ENCODE measurements at regions not wholly inside any gene's neighbourhood (a gene's known extent, or its start where the extent isn't known, plus 50 kb on each side); places are given as distances from the start of the nearest gene placed in this dataset.

GRCh38 chr4:64846417-64846816, 437.2 kb upstream of the TECRL start:
- H3K27me3 ChIP-seq = no peaks in the 10 kb centered on the region

DNA sequence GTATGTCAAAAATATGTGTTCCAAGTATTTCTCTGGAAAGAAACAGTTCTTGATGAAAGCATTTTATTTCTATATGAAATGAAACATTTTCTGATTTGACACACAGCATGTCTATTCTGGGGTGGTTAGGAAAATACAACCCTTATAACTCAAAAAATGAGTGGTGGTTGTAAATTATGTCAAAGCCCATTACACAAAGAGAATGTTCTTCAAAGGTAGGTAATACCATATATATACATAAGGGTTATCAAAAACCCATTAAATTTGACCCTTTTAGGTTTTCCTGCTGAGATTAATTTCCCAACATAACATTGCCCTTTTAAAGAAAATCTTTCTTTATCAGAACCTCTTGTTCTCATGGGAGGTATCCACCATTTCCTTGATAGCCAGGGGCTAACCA, 420.5 kb upstream of the TECRL start:
- Histone ChIP-seq H3K4me1 (no peaks in the 10 kb centered on the region), H3K27ac (no peak overlapping the region), H3K36me3 (no peaks in the 10 kb centered on the region), H3K9me3 (no peaks in the 10 kb centered on the region), H3K4me3 (no peak overlapping the region), H3K27me3 (no peaks in the 10 kb centered on the region)
- no peak for DNase-seq (ENCODE audit: low spot score in 2 of 2)
- TF ChIP-seq POLR2A (IDR thresholded peaks at IDR 0.05) = no peak
- TF ChIP-seq POLR2AphosphoS5 (IDR thresholded peaks at IDR 0.05) = no peak
- TF ChIP-seq EP300 (IDR thresholded peaks at IDR 0.05) = no peak
- TF ChIP-seq, protein P1, sequence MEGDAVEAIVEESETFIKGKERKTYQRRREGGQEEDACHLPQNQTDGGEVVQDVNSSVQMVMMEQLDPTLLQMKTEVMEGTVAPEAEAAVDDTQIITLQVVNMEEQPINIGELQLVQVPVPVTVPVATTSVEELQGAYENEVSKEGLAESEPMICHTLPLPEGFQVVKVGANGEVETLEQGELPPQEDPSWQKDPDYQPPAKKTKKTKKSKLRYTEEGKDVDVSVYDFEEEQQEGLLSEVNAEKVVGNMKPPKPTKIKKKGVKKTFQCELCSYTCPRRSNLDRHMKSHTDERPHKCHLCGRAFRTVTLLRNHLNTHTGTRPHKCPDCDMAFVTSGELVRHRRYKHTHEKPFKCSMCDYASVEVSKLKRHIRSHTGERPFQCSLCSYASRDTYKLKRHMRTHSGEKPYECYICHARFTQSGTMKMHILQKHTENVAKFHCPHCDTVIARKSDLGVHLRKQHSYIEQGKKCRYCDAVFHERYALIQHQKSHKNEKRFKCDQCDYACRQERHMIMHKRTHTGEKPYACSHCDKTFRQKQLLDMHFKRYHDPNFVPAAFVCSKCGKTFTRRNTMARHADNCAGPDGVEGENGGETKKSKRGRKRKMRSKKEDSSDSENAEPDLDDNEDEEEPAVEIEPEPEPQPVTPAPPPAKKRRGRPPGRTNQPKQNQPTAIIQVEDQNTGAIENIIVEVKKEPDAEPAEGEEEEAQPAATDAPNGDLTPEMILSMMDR (IDR thresholded peaks at IDR 0.05) = no peak

More at GRCh38 chr4:64846417-64846816, 437.2 kb upstream of the TECRL start:
- Histone ChIP-seq H3K4me3 (no peak overlapping the region), H3K36me3 (no peaks in the 10 kb centered on the region), H3K9me3 (no peaks in the 10 kb centered on the region), H3K4me1 (no peaks in the 10 kb centered on the region), H3K27ac (no peak overlapping the region)
- DNase-seq (ENCODE audit: low spot score in 2 of 2) = no peak
- TF ChIP-seq POLR2AphosphoS5 (IDR thresholded peaks at IDR 0.05) (no peak), EP300 (IDR thresholded peaks at IDR 0.05) (no peak), POLR2A (IDR thresholded peaks at IDR 0.05) (no peak)
- TF ChIP-seq, protein P1 (IDR thresholded peaks at IDR 0.05) = no peak

DNA sequence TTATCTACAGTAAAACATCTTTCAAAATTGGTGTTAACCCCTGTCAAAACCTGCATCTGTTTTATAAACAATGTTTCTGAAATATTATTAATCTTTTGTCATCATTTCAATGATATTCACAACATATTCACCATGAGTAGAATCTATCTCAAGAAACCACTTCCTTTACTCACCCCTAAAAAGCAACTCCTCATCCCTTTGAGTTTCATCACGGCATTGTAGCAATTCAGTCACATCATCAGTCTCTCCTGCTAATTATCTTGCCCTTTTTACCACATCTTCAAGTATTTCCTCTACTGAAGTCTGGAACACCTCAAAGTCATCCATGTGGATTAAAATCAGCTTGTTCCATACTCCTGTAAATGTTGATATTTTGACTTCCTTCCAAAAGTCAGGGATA, 415.3 kb upstream of the TECRL start:
- 55% methylated on average over 1 of the region's 1 CpG for WGBS
- no peak overlapping the region for H3K4me3 ChIP-seq
- H3K9me3 ChIP-seq = no peaks in the 10 kb centered on the region
- H3K4me1 ChIP-seq = no peaks in the 10 kb centered on the region
- no peaks in the 10 kb centered on the region for H3K36me3 ChIP-seq
- H3K27me3 ChIP-seq = no peaks in the 10 kb centered on the region
- TF ChIP-seq EP300 (IDR thresholded peaks at IDR 0.05) = no peak
- H3K27ac ChIP-seq = no peak overlapping the region
- DNase-seq (ENCODE audit: low spot score in 2 of 2) = no peak

DNA sequence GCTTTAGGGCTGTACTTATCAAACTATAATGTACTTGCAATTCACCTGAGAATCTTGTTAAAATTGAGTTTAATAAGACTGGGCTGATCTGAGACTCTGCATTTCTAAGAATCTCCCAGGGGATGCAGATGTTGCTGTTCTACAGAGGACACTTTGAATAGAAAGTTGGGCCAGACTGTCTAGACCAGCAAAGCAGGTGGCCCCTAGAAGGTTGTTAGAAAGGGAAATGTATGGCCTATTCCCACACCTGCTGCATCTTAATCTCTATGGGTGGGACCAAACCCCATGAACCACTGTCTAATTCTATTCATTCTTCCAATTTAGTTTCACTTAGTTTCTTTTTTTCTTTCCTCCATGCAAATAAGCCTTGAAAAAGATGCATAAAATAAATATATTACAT, 413.2 kb upstream of the TECRL start:
- Histone ChIP-seq H3K9me3 (no peaks in the 10 kb centered on the region), H3K4me3 (no peak overlapping the region), H3K27ac (no peak overlapping the region), H3K36me3 (no peaks in the 10 kb centered on the region), H3K4me1 (no peaks in the 10 kb centered on the region), H3K27me3 (no peaks in the 10 kb centered on the region)
- no peak for DNase-seq (ENCODE audit: low spot score in 2 of 2)
- TF ChIP-seq EP300 (IDR thresholded peaks at IDR 0.05) (no peak), POLR2A (IDR thresholded peaks at IDR 0.05) (no peak)
- TF ChIP-seq, protein P1 (IDR thresholded peaks at IDR 0.05) = no peak

DNA sequence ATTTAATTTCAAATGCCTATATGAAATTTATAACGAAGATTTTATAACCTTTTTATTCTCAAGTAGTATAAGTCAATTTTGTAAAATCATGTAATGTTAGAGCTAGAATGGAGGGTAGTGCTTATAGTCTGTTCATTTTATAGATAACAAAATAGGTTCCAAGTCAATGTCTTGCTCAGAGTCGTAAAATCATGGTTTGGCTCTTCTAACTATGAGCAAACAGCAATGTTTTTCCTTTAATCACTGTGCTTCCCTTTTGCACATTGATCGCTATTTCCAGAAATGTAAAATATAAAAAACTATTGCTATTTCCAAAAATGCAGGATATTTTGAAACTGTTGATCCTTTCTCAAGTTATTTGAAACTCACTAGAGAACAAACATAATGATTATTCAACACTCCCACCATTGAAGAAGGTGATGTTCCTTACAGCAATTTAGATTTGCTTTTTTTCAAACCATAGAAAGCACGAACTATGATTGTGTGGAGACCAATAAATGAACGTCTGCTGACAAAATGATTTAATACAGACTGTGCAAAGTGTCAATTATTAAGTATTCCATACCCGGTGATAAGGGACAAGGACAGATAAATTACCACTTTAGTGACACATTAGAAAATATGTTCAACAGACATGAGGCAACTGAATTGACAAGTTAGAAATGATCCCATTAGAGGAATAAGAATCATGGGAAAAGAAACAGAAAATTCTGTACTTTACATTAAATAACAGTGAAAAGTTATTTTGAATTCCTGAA, 412.1 kb upstream of the TECRL start:
- H3K27ac ChIP-seq = no peak overlapping the region
- no peaks in the 10 kb centered on the region for H3K27me3 ChIP-seq
- no peaks in the 10 kb centered on the region for H3K9me3 ChIP-seq
- no peaks in the 10 kb centered on the region for H3K4me1 ChIP-seq
- DNase-seq (ENCODE audit: low spot score in 2 of 2) = no peak
- no peak overlapping the region for H3K4me3 ChIP-seq
- WGBS = 62% methylated on average over 6 of the region's 6 CpGs
- H3K36me3 ChIP-seq = no peaks in the 10 kb centered on the region
- no peak for TF ChIP-seq POLR2AphosphoS5 (IDR thresholded peaks at IDR 0.05)
- no peak for TF ChIP-seq POLR2A (IDR thresholded peaks at IDR 0.05)
- no peak for TF ChIP-seq EP300 (IDR thresholded peaks at IDR 0.05)
- TF ChIP-seq, protein P1 (IDR thresholded peaks at IDR 0.05) = no peak

- H3K27me3 ChIP-seq = no peaks in the 10 kb centered on the region
- no peaks in the 10 kb centered on the region for H3K4me1 ChIP-seq
- TF ChIP-seq POLR2AphosphoS5 (IDR thresholded peaks at IDR 0.05) (no peak), POLR2A (IDR thresholded peaks at IDR 0.05) (no peak), EP300 (IDR thresholded peaks at IDR 0.05) (no peak)
- TF ChIP-seq, protein P1 (IDR thresholded peaks at IDR 0.05) = no peak
- no peak for DNase-seq (ENCODE audit: low spot score in 2 of 2)
- H3K27ac ChIP-seq = no peak overlapping the region
- H3K4me3 ChIP-seq = no peak overlapping the region
- no peaks in the 10 kb centered on the region for H3K36me3 ChIP-seq
- H3K9me3 ChIP-seq = no peaks in the 10 kb centered on the region
- 42% methylated on average over 2 of the region's 2 CpGs for WGBS
Measured at GRCh38 chr4:64814616-64815015, 405.4 kb upstream of the TECRL start.
